Esophagus squamous epithelium (tissue), 5 donors: ENCODE measurements at regions not wholly inside any gene's neighbourhood (a gene's known extent, or its start where the extent isn't known, plus 50 kb on each side); places are given as distances from the start of the nearest gene placed in this dataset.

ENCODE experiments used
- DNase-seq: peaks from one replicate; lab custom pipeline; 2025; lab: John Stamatoyannopoulos, UW
- H3K27ac ChIP-seq, 4 donors: fragments of 200-600 bp; sonication (generic); one replicate each; pipeline ENCODE4 v1.5.1; 2016 to 2019; ENCODE audit warnings: mild to moderate bottlenecking in 1 of 4
- H3K27me3 ChIP-seq, 4 donors: fragments of 200-600 bp; sonication (generic); 1 replicate in 3 of 4; 2 replicates in 1 of 4; pipeline versions ENCODE4 v1.5.1 to v1.6.0; 2017 to 2021; ENCODE audit warnings: antibody characterized with exemption in 1 of 4
- H3K36me3 ChIP-seq, 3 donors: fragments of 200-600 bp; sonication (generic); one replicate each; pipeline ENCODE4 v1.5.1; 2016 to 2019
- H3K4me1 ChIP-seq, 3 donors: fragments of 200-600 bp; sonication (generic); one replicate each; pipeline ENCODE4 v1.5.1; 2017 to 2019
- H3K4me3 ChIP-seq, 4 donors: fragments of 200-600 bp; sonication (generic); 1 replicate in 3 of 4; 2 replicates in 1 of 4; pipeline ENCODE4 v1.5.1; 2016 to 2019; ENCODE audit warnings: mild to moderate bottlenecking in 2 of 4, moderate library complexity in 1 of 4
- H3K9me3 ChIP-seq, 3 donors: fragments of 200-600 bp; sonication (generic); one replicate each; pipeline ENCODE4 v1.5.1; 2016 to 2019
- WGBS, 2 donors: methylation state at CpG; one replicate each; pipeline ENCODE4 v1.1.5; 2018; 5-methylcytosine and 5-hydroxymethylcytosine counted together
- intact Hi-C: fragments of 100-400 bp; cut with DNase I; formaldehyde crosslinking; loops from one replicate; pipeline ENCODE4 v1.15.0; 2022
- TF ChIP-seq, protein P1 (sequence below), 6 experiments: fragments of 450-650 bp in 4 of 6; fragments of 200-600 bp in 2 of 6; sonication (generic) in 2 of 6; IDR thresholded peaks; one replicate each; pipeline ENCODE4 v1.5.1; 2016 to 2019; ENCODE audit warnings: antibody characterized with exemption in 6 of 6, mild to moderate bottlenecking in 4 of 6, moderate library complexity in 4 of 6
- donor health status: DM: yes; HTN: yes; CAD: no.

DNA sequence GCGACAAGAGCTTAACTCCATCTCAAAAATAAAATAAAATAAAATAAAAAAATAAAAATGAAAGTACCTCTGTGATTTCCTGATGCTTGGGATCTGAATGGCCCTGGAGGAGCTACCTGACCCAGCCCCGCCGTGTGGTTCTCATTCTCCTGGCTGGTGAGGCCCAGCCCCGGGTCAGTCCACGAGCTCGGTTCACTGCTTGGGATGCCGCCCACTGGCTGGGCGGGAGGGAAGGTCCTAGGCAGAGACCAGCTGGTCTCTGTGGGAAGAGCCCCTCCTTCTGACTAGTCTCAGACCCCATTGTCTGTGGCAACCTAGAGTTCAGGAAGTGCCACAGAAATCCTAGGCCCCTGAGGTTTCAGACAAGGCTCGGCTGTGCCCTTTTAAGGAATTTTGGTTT is 55.1 kb upstream of the DLGAP1 start:
- TF ChIP-seq, protein P1, sequence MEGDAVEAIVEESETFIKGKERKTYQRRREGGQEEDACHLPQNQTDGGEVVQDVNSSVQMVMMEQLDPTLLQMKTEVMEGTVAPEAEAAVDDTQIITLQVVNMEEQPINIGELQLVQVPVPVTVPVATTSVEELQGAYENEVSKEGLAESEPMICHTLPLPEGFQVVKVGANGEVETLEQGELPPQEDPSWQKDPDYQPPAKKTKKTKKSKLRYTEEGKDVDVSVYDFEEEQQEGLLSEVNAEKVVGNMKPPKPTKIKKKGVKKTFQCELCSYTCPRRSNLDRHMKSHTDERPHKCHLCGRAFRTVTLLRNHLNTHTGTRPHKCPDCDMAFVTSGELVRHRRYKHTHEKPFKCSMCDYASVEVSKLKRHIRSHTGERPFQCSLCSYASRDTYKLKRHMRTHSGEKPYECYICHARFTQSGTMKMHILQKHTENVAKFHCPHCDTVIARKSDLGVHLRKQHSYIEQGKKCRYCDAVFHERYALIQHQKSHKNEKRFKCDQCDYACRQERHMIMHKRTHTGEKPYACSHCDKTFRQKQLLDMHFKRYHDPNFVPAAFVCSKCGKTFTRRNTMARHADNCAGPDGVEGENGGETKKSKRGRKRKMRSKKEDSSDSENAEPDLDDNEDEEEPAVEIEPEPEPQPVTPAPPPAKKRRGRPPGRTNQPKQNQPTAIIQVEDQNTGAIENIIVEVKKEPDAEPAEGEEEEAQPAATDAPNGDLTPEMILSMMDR (IDR thresholded peaks at IDR 0.05) = no peak
- DNase-seq = no peak
- H3K9me3 ChIP-seq = peaks cover 0 to 6% (median 0%) of the 10 kb centered on the region in 3 donors
- H3K4me3 ChIP-seq = no peak overlapping the region
- H3K4me1 ChIP-seq = no peaks in the 10 kb centered on the region
- H3K27ac ChIP-seq = no peak overlapping the region
- no peaks in the 10 kb centered on the region for H3K27me3 ChIP-seq
- no peaks in the 10 kb centered on the region for H3K36me3 ChIP-seq
- intact Hi-C loops = no loop called here
- WGBS, 2 donors = 91 to 93% methylated on average over 7 to 9 of the region's 9 CpGs
